AG09309 (cell line): ENCODE measurements at regions not wholly inside any gene's neighbourhood (a gene's known extent, or its start where the extent isn't known, plus 50 kb on each side); places are given as distances from the start of the nearest gene placed in this dataset.

Source experiments
- DNase-seq: peaks from one replicate; pipeline ENCODE4 v3.0.0-alpha.2; 2010; ENCODE audit warnings: low read depth
- H3K4me3 ChIP-seq: 2 replicates; pipeline ENCODE4 v1.5.1; 2011; ENCODE audit warnings: mild to moderate bottlenecking, low read depth, low read length, moderate library complexity; ENCODE audit not compliant: control insufficient read depth
- TF ChIP-seq, protein P1 (sequence below): IDR thresholded peaks from 2 replicates; pipeline ENCODE4 v1.5.1; 2011; ENCODE audit warnings: mild to moderate bottlenecking, low read depth, low read length, inconsistent platforms; ENCODE audit not compliant: insufficient read depth, control insufficient read depth; ENCODE audit errors: missing control alignments

GRCh38 chr18:40789286-40789685 is 1165.7 kb upstream of the PIK3C3 start:
- TF ChIP-seq, protein P1, sequence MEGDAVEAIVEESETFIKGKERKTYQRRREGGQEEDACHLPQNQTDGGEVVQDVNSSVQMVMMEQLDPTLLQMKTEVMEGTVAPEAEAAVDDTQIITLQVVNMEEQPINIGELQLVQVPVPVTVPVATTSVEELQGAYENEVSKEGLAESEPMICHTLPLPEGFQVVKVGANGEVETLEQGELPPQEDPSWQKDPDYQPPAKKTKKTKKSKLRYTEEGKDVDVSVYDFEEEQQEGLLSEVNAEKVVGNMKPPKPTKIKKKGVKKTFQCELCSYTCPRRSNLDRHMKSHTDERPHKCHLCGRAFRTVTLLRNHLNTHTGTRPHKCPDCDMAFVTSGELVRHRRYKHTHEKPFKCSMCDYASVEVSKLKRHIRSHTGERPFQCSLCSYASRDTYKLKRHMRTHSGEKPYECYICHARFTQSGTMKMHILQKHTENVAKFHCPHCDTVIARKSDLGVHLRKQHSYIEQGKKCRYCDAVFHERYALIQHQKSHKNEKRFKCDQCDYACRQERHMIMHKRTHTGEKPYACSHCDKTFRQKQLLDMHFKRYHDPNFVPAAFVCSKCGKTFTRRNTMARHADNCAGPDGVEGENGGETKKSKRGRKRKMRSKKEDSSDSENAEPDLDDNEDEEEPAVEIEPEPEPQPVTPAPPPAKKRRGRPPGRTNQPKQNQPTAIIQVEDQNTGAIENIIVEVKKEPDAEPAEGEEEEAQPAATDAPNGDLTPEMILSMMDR = no peak
- no peak overlapping the region for H3K4me3 ChIP-seq
- no peak for DNase-seq

DNA sequence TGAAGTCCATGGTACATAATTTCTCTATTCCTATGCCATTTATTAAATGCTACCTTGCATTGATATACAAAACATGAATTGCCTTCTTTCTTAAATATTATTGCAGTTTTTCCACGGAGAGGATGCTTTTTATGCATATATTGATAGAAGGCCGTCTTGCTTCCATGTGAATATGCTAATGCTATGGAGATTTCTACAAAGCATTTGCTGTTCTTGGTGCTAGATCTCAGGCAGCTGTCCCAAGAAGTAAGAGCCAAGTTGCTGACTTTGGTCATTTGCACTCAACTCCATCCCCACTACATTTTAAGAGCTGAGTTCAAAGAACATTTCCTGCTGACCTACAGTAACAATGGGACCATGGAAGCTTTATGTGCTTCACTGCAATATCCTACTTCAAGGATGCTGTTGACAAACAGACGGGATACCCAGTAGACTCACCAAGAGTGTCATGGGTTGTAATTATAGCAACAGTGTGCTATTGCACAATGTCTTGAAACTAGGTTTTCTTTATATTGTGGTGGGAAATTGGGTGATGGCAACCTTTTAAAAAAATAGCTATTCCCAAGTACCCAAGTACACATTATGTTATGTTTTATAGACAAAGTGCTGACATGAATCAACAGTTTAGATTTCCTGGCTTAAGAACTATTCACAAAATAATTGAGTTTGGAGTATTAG is 1172.4 kb upstream of the PIK3C3 start:
- no peak overlapping the region for H3K4me3 ChIP-seq
- TF ChIP-seq, protein P1 = no peak
- no peak for DNase-seq

GRCh38 chr18:40769786-40770185 is 1185.2 kb upstream of the PIK3C3 start:
- DNase-seq = no peak
- H3K4me3 ChIP-seq = no peak overlapping the region
- TF ChIP-seq, protein P1 = no peak

DNA sequence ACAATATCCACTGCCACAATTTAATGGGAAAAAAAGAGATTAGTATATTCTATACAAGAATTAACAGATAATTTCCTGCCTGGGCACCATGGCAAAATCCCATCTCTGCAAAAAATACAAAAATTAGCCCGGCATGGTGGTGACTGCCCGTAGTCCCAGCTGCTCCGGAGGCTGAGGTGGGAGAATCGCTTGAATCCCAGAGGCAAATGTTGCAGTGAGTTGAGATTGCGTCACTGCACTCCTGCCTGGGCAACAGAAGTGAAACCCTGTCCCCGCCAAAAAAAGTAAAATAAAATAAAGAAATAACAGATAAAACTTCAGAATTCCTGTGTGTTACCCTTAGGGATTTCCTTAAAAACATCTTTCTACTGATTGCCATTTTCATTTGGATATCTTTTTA is 1194.8 kb upstream of the PIK3C3 start:
- no peak overlapping the region for H3K4me3 ChIP-seq
- TF ChIP-seq, protein P1 = no peak
- DNase-seq = no peak

- H3K4me3 ChIP-seq = no peak overlapping the region
- TF ChIP-seq, protein P1 = no peak
- no peak for DNase-seq
Measured at GRCh38 chr18:40754477-40754876, 1200.6 kb upstream of the PIK3C3 start.

- H3K4me3 ChIP-seq = no peak overlapping the region
- DNase-seq = no peak
- TF ChIP-seq, protein P1 = no peak
Measured at GRCh38 chr18:40752316-40752715, 1202.7 kb upstream of the PIK3C3 start.
